Aorta (tissue), 5 donors: ENCODE measurements at regions not wholly inside any gene's neighbourhood (a gene's known extent, or its start where the extent isn't known, plus 50 kb on each side); places are given as distances from the start of the nearest gene placed in this dataset.

Experiments
- ATAC-seq: fragments of 200-7000 bp; cut with Tn5 transposase; one replicate; pipeline ENCODE4 v1.9.1; 2022; ENCODE audit warnings: moderate library complexity; ENCODE audit not compliant: low FRiP score
- DNase-seq, 2 donors: peaks; one replicate each; pipeline ENCODE4 v3.0.0-alpha.2; 2020
- H3K27ac ChIP-seq, 2 donors: one replicate each; pipeline ENCODE4 v1.5.1; 2013; ENCODE audit warnings: low read length in 2 of 2, mild to moderate bottlenecking in 2 of 2, moderate library complexity in 2 of 2, control low read depth in 1 of 2, inconsistent platforms in 1 of 2, low read depth in 1 of 2
- H3K27me3 ChIP-seq, 2 donors: one replicate each; pipeline ENCODE4 v1.6.1; 2013; ENCODE audit warnings: control low read depth in 1 of 2, low read length in 1 of 2, mild to moderate bottlenecking in 1 of 2, moderate library complexity in 1 of 2; ENCODE audit not compliant: insufficient read depth in 2 of 2, control insufficient read depth in 1 of 2
- H3K36me3 ChIP-seq, 2 donors: one replicate each; pipeline ENCODE4 v1.6.1; 2013; ENCODE audit warnings: control low read depth in 1 of 2, low read length in 1 of 2, mild to moderate bottlenecking in 1 of 2; ENCODE audit not compliant: insufficient read depth in 2 of 2, control insufficient read depth in 1 of 2
- H3K4me1 ChIP-seq, 2 donors: one replicate each; pipeline ENCODE4 v1.6.1; 2013; ENCODE audit warnings: low read length in 2 of 2, control low read depth in 1 of 2, mild to moderate bottlenecking in 1 of 2, moderate library complexity in 1 of 2; ENCODE audit not compliant: insufficient read depth in 2 of 2, control insufficient read depth in 1 of 2
- H3K4me3 ChIP-seq, 2 donors: one replicate each; pipeline ENCODE4 v1.5.1; 2013; ENCODE audit warnings: low read length in 2 of 2, control low read depth in 1 of 2, mild to moderate bottlenecking in 1 of 2
- H3K9me3 ChIP-seq: one replicate; pipeline ENCODE4 v1.6.1; 2013; ENCODE audit warnings: mild to moderate bottlenecking, low read length; ENCODE audit not compliant: control insufficient read depth
- WGBS, 2 donors: extraction: QIAGEN DNeasy Blood & Tissue Kit; methylation state at CpG; one replicate each; pipeline ENCODE4 v1.1.7; 2013; 5-methylcytosine and 5-hydroxymethylcytosine counted together
- intact Hi-C, 2 donors: fragments of 100-400 bp; cut with DNase I; formaldehyde crosslinking; loops; one replicate each; pipeline versions ENCODE4 v1.14.2 to v1.15.0; 2022
- donor health status: healthy with polysubstance abuse.
- donor health status: Bipolar disorder and iron deficiency.
- donor health status: DM: no; HTN: no; CAD: no.
- donor health status: DM: no; HTN: no; CAD: no.
- donor health status: DM: yes; HTN: yes; CAD: no.

- H3K4me1 ChIP-seq, result no peaks in the 10 kb centered on the region
- H3K27ac ChIP-seq, result no peak overlapping the region
- ATAC-seq (no peak), DNase-seq (no peak)
- no peak overlapping the region for H3K4me3 ChIP-seq
- H3K27me3 ChIP-seq, result no peaks in the 10 kb centered on the region
- H3K9me3 ChIP-seq, result no peaks in the 10 kb centered on the region
- no peaks in the 10 kb centered on the region for H3K36me3 ChIP-seq
- intact Hi-C loops, result no loop called here
Observed at GRCh38 chr3:118337649-118338048, 697.0 kb downstream of the IGSF11 start.

- intact Hi-C loops, result no loop called here
- Histone ChIP-seq H3K4me3 (no peak overlapping the region), H3K36me3 (no peaks in the 10 kb centered on the region), H3K27ac (no peak overlapping the region), H3K4me1 (no peaks in the 10 kb centered on the region), H3K27me3 (no peaks in the 10 kb centered on the region), H3K9me3 (no peaks in the 10 kb centered on the region)
- ATAC-seq, result no peak
- DNase-seq, result no peak
Observed at GRCh38 chr3:118347396-118348168, 687.1 kb downstream of the IGSF11 start.

GRCh38 chr3:118348169-118348557 is 686.5 kb downstream of the IGSF11 start:
- intact Hi-C loops, result no loop called here
- Histone ChIP-seq H3K36me3 (no peaks in the 10 kb centered on the region), H3K4me3 (no peak overlapping the region), H3K4me1 (no peaks in the 10 kb centered on the region), H3K27ac (no peak overlapping the region), H3K27me3 (no peaks in the 10 kb centered on the region), H3K9me3 (no peaks in the 10 kb centered on the region)
- WGBS, 2 donors, result 79 to 80% methylated on average over 1 of the region's 1 CpG
- DNase-seq (no peak), ATAC-seq (no peak)

- intact Hi-C loops, result no loop called here
- ATAC-seq, result no peak
- no peak overlapping the region for H3K27ac ChIP-seq
- H3K4me3 ChIP-seq, result no peak overlapping the region
- no peak for DNase-seq
- peaks cover 10% of the 10 kb centered on the region for H3K9me3 ChIP-seq
- 50 to 61% methylated on average over 1 of the region's 1 CpG for WGBS, 2 donors
- no peaks in the 10 kb centered on the region for H3K36me3 ChIP-seq
- H3K4me1 ChIP-seq, result no peaks in the 10 kb centered on the region
- H3K27me3 ChIP-seq, result no peaks in the 10 kb centered on the region
Observed at GRCh38 chr3:118354556-118354955, 680.1 kb downstream of the IGSF11 start.

GRCh38 chr3:118369892-118370491 is 664.7 kb downstream of the IGSF11 start:
- H3K4me1 ChIP-seq, result no peaks in the 10 kb centered on the region
- H3K27ac ChIP-seq, result no peak overlapping the region
- no peaks in the 10 kb centered on the region for H3K27me3 ChIP-seq
- intact Hi-C loops, result no loop called here
- H3K4me3 ChIP-seq, result no peak overlapping the region
- no peak for ATAC-seq
- H3K9me3 ChIP-seq, result peaks cover 4% of the 10 kb centered on the region
- 92 to 93% methylated on average over 4 of the region's 4 CpGs for WGBS, 2 donors
- H3K36me3 ChIP-seq, result no peaks in the 10 kb centered on the region
- DNase-seq, result no peak

- Histone ChIP-seq H3K27ac (no peak overlapping the region), H3K4me1 (no peaks in the 10 kb centered on the region), H3K9me3 (peaks cover 3% of the 10 kb centered on the region), H3K27me3 (no peaks in the 10 kb centered on the region), H3K4me3 (no peak overlapping the region), H3K36me3 (no peaks in the 10 kb centered on the region)
- no peak for ATAC-seq
- WGBS, 2 donors, result 42 to 57% methylated on average over 2 of the region's 2 CpGs
- intact Hi-C loops, result no loop called here
- no peak for DNase-seq
Observed at GRCh38 chr3:118380576-118380975, 654.1 kb downstream of the IGSF11 start.

GRCh38 chr3:118396491-118396890 is 638.2 kb downstream of the IGSF11 start:
- DNase-seq (no peak), ATAC-seq (no peak)
- Histone ChIP-seq H3K4me1 (no peaks in the 10 kb centered on the region), H3K27ac (no peak overlapping the region), H3K36me3 (no peaks in the 10 kb centered on the region), H3K9me3 (no peaks in the 10 kb centered on the region), H3K4me3 (no peak overlapping the region), H3K27me3 (no peaks in the 10 kb centered on the region)
- WGBS, 2 donors, result 47% methylated on average over 1 of the region's 1 CpG
- intact Hi-C loops, result no loop called here

GRCh38 chr3:118400086-118400485 is 634.6 kb downstream of the IGSF11 start:
- intact Hi-C loops, result no loop called here
- H3K27me3 ChIP-seq, result no peaks in the 10 kb centered on the region
- no peak overlapping the region for H3K4me3 ChIP-seq
- H3K9me3 ChIP-seq, result no peaks in the 10 kb centered on the region
- no peaks in the 10 kb centered on the region for H3K4me1 ChIP-seq
- DNase-seq, result no peak
- no peaks in the 10 kb centered on the region for H3K36me3 ChIP-seq
- ATAC-seq, result no peak
- no peak overlapping the region for H3K27ac ChIP-seq
- WGBS, 2 donors, result 50 to 56% methylated on average over 2 of the region's 2 CpGs

- H3K27me3 ChIP-seq, result no peaks in the 10 kb centered on the region
- no peaks in the 10 kb centered on the region for H3K4me1 ChIP-seq
- no peaks in the 10 kb centered on the region for H3K9me3 ChIP-seq
- H3K36me3 ChIP-seq, result no peaks in the 10 kb centered on the region
- H3K27ac ChIP-seq, result no peak overlapping the region
- ATAC-seq (no peak), DNase-seq (no peak)
- H3K4me3 ChIP-seq, result no peak overlapping the region
- intact Hi-C loops, result no loop called here
- 62 to 65% methylated on average over 1 of the region's 1 CpG for WGBS, 2 donors
Observed at GRCh38 chr3:118400886-118401285, 633.8 kb downstream of the IGSF11 start.
